C4-2B (cell line): ENCODE measurements at regions not wholly inside any gene's neighbourhood (a gene's known extent, or its start where the extent isn't known, plus 50 kb on each side); places are given as distances from the start of the nearest gene placed in this dataset.

Source experiments
- H3K27ac ChIP-seq: fragments of 450-650 bp; 2 replicates; pipeline ENCODE4 v1.5.1; 2017
- ZFX ChIP-seq: fragments of 450-650 bp; IDR thresholded peaks from 2 replicates; pipeline ENCODE4 v1.6.1; 2017
- TF ChIP-seq, protein P1 (sequence below): fragments of 450-650 bp; conservative IDR thresholded peaks from 2 replicates; pipeline ENCODE4 v1.5.1; 2017; ENCODE audit warnings: mild to moderate bottlenecking

DNA sequence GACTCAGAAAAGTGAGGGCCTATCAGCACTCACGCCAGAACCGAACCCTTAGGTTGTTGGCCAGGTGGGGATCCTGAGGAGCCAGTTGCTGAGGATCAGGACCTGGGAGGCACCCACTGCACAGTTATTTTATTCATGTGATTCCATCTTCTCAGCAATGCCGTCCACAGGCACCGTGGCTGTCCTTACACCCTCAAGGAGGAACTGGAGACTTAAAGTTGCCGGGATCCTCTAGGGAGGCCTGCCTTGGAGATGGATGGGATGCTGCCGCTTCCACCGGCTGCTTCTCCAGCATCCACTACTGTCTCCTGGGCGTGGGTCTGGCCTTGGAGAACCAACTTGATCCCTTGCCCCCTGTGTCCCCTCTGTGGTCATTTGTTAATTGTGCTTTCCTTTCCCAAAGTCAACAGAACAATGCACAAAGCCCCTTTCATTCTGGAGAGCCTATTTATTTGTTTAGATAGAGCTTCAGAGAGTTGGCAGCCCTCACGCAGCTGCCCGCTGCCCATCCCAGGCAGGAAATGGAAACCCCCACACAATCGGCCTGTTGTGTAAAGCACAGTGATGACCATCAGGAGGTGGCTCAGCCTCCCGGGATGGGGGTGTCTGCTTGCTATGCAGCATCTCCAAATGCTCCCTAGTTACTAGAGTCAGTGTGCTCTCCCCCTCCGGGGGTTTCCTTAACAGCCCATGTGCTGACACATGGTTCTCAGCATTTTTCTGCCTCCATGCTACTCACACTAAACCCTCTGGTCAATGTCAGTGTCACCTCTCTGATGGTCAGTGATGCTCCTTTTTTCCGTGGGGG lies 52.9 kb upstream of the IGFBP3 start:
- no peak for TF ChIP-seq ZFX
- TF ChIP-seq, protein P1, sequence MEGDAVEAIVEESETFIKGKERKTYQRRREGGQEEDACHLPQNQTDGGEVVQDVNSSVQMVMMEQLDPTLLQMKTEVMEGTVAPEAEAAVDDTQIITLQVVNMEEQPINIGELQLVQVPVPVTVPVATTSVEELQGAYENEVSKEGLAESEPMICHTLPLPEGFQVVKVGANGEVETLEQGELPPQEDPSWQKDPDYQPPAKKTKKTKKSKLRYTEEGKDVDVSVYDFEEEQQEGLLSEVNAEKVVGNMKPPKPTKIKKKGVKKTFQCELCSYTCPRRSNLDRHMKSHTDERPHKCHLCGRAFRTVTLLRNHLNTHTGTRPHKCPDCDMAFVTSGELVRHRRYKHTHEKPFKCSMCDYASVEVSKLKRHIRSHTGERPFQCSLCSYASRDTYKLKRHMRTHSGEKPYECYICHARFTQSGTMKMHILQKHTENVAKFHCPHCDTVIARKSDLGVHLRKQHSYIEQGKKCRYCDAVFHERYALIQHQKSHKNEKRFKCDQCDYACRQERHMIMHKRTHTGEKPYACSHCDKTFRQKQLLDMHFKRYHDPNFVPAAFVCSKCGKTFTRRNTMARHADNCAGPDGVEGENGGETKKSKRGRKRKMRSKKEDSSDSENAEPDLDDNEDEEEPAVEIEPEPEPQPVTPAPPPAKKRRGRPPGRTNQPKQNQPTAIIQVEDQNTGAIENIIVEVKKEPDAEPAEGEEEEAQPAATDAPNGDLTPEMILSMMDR, result no peak
- H3K27ac ChIP-seq, result no peak overlapping the region

DNA sequence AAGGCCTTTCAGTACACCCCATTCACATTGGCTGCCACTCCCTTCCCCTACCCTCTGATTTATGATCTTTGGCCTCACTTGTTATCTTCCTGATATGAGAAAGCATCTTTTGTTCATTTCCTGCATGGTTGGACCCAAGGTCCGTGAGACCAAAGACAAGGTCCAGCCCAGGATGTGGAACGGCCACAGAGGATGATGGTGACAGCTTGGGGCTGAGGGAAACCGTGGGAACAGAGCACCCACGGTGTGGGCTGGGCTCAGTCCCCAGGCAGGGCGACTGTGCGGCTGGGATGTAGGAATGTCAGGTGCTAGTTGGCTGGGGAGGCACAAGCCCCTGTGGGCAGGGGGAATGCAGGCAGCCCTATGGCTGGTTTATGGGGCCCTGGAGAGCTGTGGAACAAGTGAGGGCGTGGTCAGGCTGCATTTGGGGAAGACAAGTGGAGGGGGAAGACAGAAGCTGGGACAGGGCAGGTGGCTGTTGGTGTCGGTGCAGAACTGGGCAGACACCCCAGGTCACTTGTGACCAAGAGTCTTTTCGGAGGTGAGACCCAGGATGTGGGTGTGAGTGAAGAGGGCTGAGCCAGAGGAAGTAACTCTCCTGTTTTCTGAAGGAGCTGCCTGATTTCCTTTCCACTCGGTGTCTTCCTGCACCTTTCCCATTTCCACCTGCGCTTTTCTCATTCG lies 51.7 kb upstream of the IGFBP3 start:
- H3K27ac ChIP-seq, result no peak overlapping the region
- no peak for TF ChIP-seq ZFX
- TF ChIP-seq, protein P1, result no peak

DNA sequence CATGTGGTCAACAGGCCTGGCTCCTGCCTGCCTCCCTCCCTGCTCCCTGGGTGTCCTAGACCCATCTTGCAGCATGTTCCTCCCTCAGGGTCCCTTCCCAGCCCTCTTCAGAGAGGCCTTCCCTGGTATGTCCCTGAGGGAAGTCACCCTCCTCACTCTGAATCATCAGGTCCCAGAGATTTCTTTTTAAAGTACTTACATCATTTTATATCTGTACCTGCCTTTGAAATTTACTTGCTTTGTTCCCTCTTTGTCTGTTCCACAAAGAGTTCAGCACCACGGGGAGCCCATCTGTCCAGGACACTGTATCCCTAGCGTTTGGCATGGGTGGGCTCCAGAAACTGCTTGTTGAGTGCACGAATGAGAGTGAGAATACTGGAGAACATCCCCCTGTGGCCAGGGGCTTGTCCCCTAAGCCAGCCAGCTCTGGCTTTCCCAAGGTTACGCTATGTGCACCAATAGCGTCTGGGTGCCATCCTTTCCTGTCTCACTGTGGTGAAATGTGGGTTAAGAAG lies 50.6 kb upstream of the IGFBP3 start:
- TF ChIP-seq, protein P1, result no peak
- no peak for TF ChIP-seq ZFX
- no peak overlapping the region for H3K27ac ChIP-seq

DNA sequence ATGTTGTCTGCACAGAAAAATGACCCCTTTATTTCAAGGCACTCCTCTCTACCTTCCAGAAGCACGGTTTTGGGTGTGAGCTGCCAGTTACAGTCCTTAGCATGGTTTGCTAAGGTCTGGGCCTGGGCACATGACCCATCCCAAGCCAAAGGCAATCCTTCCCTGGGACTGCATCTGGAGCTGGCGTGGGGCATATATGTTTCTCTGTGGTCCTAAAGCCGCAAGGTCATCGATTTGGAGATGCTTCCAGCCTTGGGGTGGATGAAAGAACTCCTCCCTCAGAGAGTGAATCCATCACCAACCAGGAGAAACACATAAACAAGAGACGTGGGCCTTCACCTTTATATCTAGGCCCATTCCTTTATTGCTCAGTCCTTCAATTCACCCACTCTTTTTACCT lies 50.1 kb upstream of the IGFBP3 start:
- TF ChIP-seq, protein P1, result no peak
- no peak for TF ChIP-seq ZFX
- H3K27ac ChIP-seq, result no peak overlapping the region
